ENCODE measurements at regions not wholly inside any gene's neighbourhood (a gene's known extent, or its start where the extent isn't known, plus 50 kb on each side); places are given as distances from the start of the nearest gene placed in this dataset.

GRCh38 chr7:18216270-18216669, 188.6 kb upstream of the PRPS1L1 start:
- TF ChIP-seq TARDBP (IDR thresholded peaks at IDR 0.05) (no peak), FOXA1 (IDR thresholded peaks at IDR 0.05) (no peak), SP1 (IDR thresholded peaks at IDR 0.05) (no peak), FOXM1 (IDR thresholded peaks at IDR 0.05; ENCODE audit: borderline replicate concordance) (no peak), L3MBTL2 (conservative IDR thresholded peaks at IDR 0.05) (no peak), BHLHE40 (IDR thresholded peaks at IDR 0.05; ENCODE audit: borderline replicate concordance) (no peak), HDGF (IDR thresholded peaks at IDR 0.05; ENCODE audit: borderline replicate concordance) (no peak), PKNOX1 (IDR thresholded peaks at IDR 0.05) (no peak), ZNF384 (IDR thresholded peaks at IDR 0.05) (no peak), CTBP1 (IDR thresholded peaks at IDR 0.05; ENCODE audit: borderline replicate concordance) (no peak), LEF1 (IDR thresholded peaks at IDR 0.05; ENCODE audit: borderline replicate concordance) (no peak), SUZ12 (IDR thresholded peaks at IDR 0.05) (no peak), ELF4 (IDR thresholded peaks at IDR 0.05) (no peak), FOXK2 (IDR thresholded peaks at IDR 0.05) (no peak)
